T-helper 17 cell (primary cell): ENCODE measurements at regions not wholly inside any gene's neighbourhood (a gene's known extent, or its start where the extent isn't known, plus 50 kb on each side); places are given as distances from the start of the nearest gene placed in this dataset.

Experiments used
- ATAC-seq: fragments of 150-1000 bp; cut with Tn5 transposase; 2 replicates; pipeline ENCODE4 v1.10.0; 2021; ENCODE audit warnings: mild to moderate bottlenecking, moderate library complexity
- DNase-seq, 3 donors: peaks; one replicate each; pipeline versions ENCODE4 v3.0.0 to v3.0.0-alpha.2; 2020 to 2021
- H3K9me3 ChIP-seq: one replicate; pipeline ENCODE4 v1.7.0; 2013; ENCODE audit warnings: low read length, mild to moderate bottlenecking; ENCODE audit not compliant: control insufficient read depth, poor library complexity, severe bottlenecking
- H3K27ac Mint-ChIP-seq: one replicate; pipeline ENCODE4 v1.8.0; 2022; ENCODE audit warnings: mild to moderate bottlenecking, moderate library complexity, mixed read lengths
- H3K27me3 Mint-ChIP-seq: one replicate; pipeline ENCODE4 v1.8.0; 2022; ENCODE audit warnings: mixed read lengths
- H3K36me3 Mint-ChIP-seq: one replicate; pipeline ENCODE4 v1.8.0; 2022; ENCODE audit warnings: low read depth, mixed read lengths
- H3K4me1 Mint-ChIP-seq: one replicate; pipeline ENCODE4 v1.8.0; 2022; ENCODE audit warnings: mild to moderate bottlenecking, mixed read lengths
- H3K4me3 Mint-ChIP-seq: one replicate; pipeline ENCODE4 v1.8.0; 2022; ENCODE audit warnings: mild to moderate bottlenecking, moderate library complexity, mixed read lengths

GRCh38 chr5:112018846-112019245 is 261.9 kb upstream of the NREP start:
- no peak for ATAC-seq
- no peaks in the 10 kb centered on the region for H3K36me3 Mint-ChIP-seq

DNA sequence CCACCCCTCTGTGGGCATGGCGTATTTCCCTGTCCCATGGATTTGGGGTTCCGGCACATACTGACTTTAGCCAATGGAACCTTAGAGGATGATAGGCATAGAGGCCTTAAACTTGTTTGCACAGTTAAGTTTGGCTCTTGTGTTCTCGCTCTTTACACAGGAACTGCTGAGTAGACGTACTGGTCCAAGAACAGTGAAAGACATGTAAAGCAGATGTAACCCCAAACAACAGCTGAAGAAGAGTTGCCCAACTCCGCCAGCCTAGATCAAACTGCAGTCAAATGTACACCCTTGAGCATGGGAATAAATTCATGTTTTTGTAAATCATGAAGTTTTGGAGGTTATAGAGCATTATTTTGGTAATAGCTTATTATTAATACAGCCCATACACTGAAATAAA is 260.0 kb upstream of the NREP start:
- DNase-seq, result no peak
- no peak for ATAC-seq
- peaks cover 6% of the 10 kb centered on the region for H3K27me3 Mint-ChIP-seq

More at GRCh38 chr5:112018846-112019245, 261.9 kb upstream of the NREP start:
- H3K9me3 ChIP-seq, result no peaks in the 10 kb centered on the region
- H3K27ac Mint-ChIP-seq, result no peak overlapping the region
- H3K4me1 Mint-ChIP-seq, result no peaks in the 10 kb centered on the region
- no peak overlapping the region for H3K4me3 Mint-ChIP-seq
- H3K27me3 Mint-ChIP-seq, result peaks cover 6% of the 10 kb centered on the region
- no peak for DNase-seq

DNA sequence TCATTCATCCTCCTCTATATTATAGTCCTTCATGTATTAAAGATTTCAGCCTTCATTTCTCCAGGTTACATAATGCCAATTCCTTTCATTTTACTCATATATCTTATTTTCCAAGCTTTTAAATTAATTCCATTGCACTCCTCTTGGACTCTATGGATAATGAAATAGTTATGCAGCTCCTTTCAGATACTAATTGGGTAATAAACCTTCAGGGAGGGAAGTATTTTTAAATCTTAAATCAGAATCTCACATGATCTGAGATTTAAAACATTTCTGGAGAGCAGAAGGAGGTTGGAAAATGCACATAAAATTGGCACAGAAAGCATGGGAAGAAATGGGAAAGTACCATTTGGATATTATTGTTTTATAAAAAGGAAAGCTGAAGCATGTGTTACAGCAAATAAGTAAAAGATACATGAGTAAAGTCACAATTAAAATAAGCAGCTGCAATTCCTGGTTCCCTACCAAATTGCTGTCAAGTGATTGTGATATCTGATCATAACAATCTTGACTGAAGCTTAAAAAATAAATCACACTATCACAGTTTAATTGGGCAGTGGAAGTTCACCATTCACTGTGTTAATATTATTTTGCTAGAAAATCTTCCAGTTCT is 257.9 kb upstream of the NREP start:
- no peak for ATAC-seq
- Mint-ChIP-seq H3K36me3 (no peaks in the 10 kb centered on the region), H3K4me3 (no peak overlapping the region), H3K27me3 (peaks cover 6% of the 10 kb centered on the region), H3K4me1 (no peaks in the 10 kb centered on the region), H3K27ac (no peak overlapping the region)
- H3K9me3 ChIP-seq, result no peaks in the 10 kb centered on the region
- no peak for DNase-seq

More for the DNA sequence above, 260.0 kb upstream of the NREP start:
- H3K36me3 Mint-ChIP-seq, result no peaks in the 10 kb centered on the region
- no peaks in the 10 kb centered on the region for H3K4me1 Mint-ChIP-seq
- no peaks in the 10 kb centered on the region for H3K9me3 ChIP-seq
- H3K27ac Mint-ChIP-seq, result no peak overlapping the region
- no peak overlapping the region for H3K4me3 Mint-ChIP-seq

GRCh38 chr5:112013660-112014059 is 256.7 kb upstream of the NREP start:
- Mint-ChIP-seq H3K27me3 (peaks cover 6% of the 10 kb centered on the region), H3K27ac (no peak overlapping the region), H3K36me3 (no peaks in the 10 kb centered on the region), H3K4me1 (no peaks in the 10 kb centered on the region), H3K4me3 (no peak overlapping the region)
- H3K9me3 ChIP-seq, result no peaks in the 10 kb centered on the region
- no peak for DNase-seq
- no peak for ATAC-seq

DNA sequence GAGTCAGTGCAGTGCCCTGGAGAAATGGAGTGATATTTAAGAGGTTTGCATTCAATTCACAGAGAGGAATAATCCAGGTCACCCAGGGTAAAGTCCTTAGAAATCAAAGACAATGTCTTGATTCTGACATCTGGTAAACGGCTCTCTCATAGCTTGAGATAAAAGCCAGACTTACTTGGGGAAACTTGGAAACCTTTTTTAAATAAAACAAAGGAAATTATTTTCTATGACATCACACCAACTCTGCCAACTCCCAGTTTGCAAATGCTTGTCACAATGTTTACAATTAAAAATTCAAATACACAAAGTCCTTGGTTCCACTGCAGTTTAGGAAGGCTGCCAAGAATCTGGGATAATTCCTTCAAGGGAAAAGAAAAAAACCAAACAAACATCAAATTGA is 255.1 kb upstream of the NREP start:
- Mint-ChIP-seq H3K27me3 (peaks cover 6% of the 10 kb centered on the region), H3K36me3 (no peaks in the 10 kb centered on the region), H3K27ac (no peak overlapping the region), H3K4me1 (no peaks in the 10 kb centered on the region), H3K4me3 (no peak overlapping the region)
- DNase-seq, result no peak
- no peak for ATAC-seq
- H3K9me3 ChIP-seq, result no peaks in the 10 kb centered on the region

- no peaks in the 10 kb centered on the region for H3K36me3 Mint-ChIP-seq
- H3K27me3 Mint-ChIP-seq, result peaks cover 6% of the 10 kb centered on the region
- no peaks in the 10 kb centered on the region for H3K4me1 Mint-ChIP-seq
- DNase-seq (no peak), ATAC-seq (no peak)
- H3K4me3 Mint-ChIP-seq, result no peak overlapping the region
- H3K9me3 ChIP-seq, result no peaks in the 10 kb centered on the region
- no peak overlapping the region for H3K27ac Mint-ChIP-seq
These were observed 253.5 kb upstream of the NREP start for GRCh38 chr5:112010475-112010874.

GRCh38 chr5:112006721-112007120 is 249.7 kb upstream of the NREP start:
- no peak overlapping the region for H3K4me3 Mint-ChIP-seq
- ATAC-seq, result no peak
- no peaks in the 10 kb centered on the region for H3K36me3 Mint-ChIP-seq
- no peak overlapping the region for H3K27ac Mint-ChIP-seq
- peaks cover 6% of the 10 kb centered on the region for H3K27me3 Mint-ChIP-seq
- H3K9me3 ChIP-seq, result no peaks in the 10 kb centered on the region
- no peaks in the 10 kb centered on the region for H3K4me1 Mint-ChIP-seq
- DNase-seq, result no peak

- H3K9me3 ChIP-seq, result no peaks in the 10 kb centered on the region
- DNase-seq (no peak), ATAC-seq (no peak)
- H3K27ac Mint-ChIP-seq, result no peak overlapping the region
- no peaks in the 10 kb centered on the region for H3K4me1 Mint-ChIP-seq
- H3K27me3 Mint-ChIP-seq, result peaks cover 6% of the 10 kb centered on the region
- H3K4me3 Mint-ChIP-seq, result no peak overlapping the region
- H3K36me3 Mint-ChIP-seq, result no peaks in the 10 kb centered on the region
These were observed 248.6 kb upstream of the NREP start for GRCh38 chr5:112005623-112005930.

- no peaks in the 10 kb centered on the region for H3K9me3 ChIP-seq
- Mint-ChIP-seq H3K36me3 (no peaks in the 10 kb centered on the region), H3K4me3 (no peak overlapping the region), H3K27ac (no peak overlapping the region), H3K27me3 (peaks cover 6% of the 10 kb centered on the region), H3K4me1 (no peaks in the 10 kb centered on the region)
- DNase-seq, result no peak
- ATAC-seq, result no peak
These were observed 248.1 kb upstream of the NREP start for GRCh38 chr5:112004867-112005622.

GRCh38 chr5:112002376-112002775 is 245.4 kb upstream of the NREP start:
- Mint-ChIP-seq H3K4me1 (no peaks in the 10 kb centered on the region), H3K36me3 (no peaks in the 10 kb centered on the region), H3K27ac (no peak overlapping the region), H3K27me3 (peaks cover 6% of the 10 kb centered on the region), H3K4me3 (no peak overlapping the region)
- no peaks in the 10 kb centered on the region for H3K9me3 ChIP-seq
- no peak for ATAC-seq
- DNase-seq, result no peak

GRCh38 chr5:111999286-111999685 is 242.3 kb upstream of the NREP start:
- no peaks in the 10 kb centered on the region for H3K9me3 ChIP-seq
- DNase-seq (no peak), ATAC-seq (no peak)
- H3K36me3 Mint-ChIP-seq, result no peaks in the 10 kb centered on the region
- no peak overlapping the region for H3K4me3 Mint-ChIP-seq
- H3K4me1 Mint-ChIP-seq, result no peaks in the 10 kb centered on the region
- no peak overlapping the region for H3K27ac Mint-ChIP-seq
- H3K27me3 Mint-ChIP-seq, result peaks cover 6% of the 10 kb centered on the region

GRCh38 chr5:111998871-111999270 is 241.9 kb upstream of the NREP start:
- Mint-ChIP-seq H3K4me3 (no peak overlapping the region), H3K27ac (no peak overlapping the region), H3K4me1 (no peaks in the 10 kb centered on the region), H3K27me3 (peaks cover 6% of the 10 kb centered on the region), H3K36me3 (no peaks in the 10 kb centered on the region)
- H3K9me3 ChIP-seq, result no peaks in the 10 kb centered on the region
- no peak for ATAC-seq
- no peak for DNase-seq

- Mint-ChIP-seq H3K4me3 (no peak overlapping the region), H3K27me3 (peaks cover under 1% of the 10 kb centered on the region), H3K27ac (no peak overlapping the region), H3K36me3 (no peaks in the 10 kb centered on the region), H3K4me1 (no peaks in the 10 kb centered on the region)
- ATAC-seq (no peak), DNase-seq (no peak)
- H3K9me3 ChIP-seq, result no peaks in the 10 kb centered on the region
These were observed 240.7 kb upstream of the NREP start for GRCh38 chr5:111997711-111998110.

- H3K27me3 Mint-ChIP-seq, result no peaks in the 10 kb centered on the region
- H3K27ac Mint-ChIP-seq, result no peak overlapping the region
- no peaks in the 10 kb centered on the region for H3K9me3 ChIP-seq
- no peak for DNase-seq
- no peaks in the 10 kb centered on the region for H3K4me1 Mint-ChIP-seq
- no peaks in the 10 kb centered on the region for H3K36me3 Mint-ChIP-seq
- no peak for ATAC-seq
- no peak overlapping the region for H3K4me3 Mint-ChIP-seq
These were observed 240.3 kb upstream of the NREP start for GRCh38 chr5:111997308-111997707.
